Osteocyte (in vitro differentiated cells): ENCODE measurements at regions not wholly inside any gene's neighbourhood (a gene's known extent, or its start where the extent isn't known, plus 50 kb on each side); places are given as distances from the start of the nearest gene placed in this dataset.

Source experiments
- DNase-seq: peaks from one replicate; pipeline ENCODE4 v3.0.0; 2021; ENCODE audit warnings: mixed read lengths; ENCODE audit not compliant: unreplicated experiment; ENCODE audit errors: extremely low spot score
- H3K27ac Mint-ChIP-seq: one replicate; pipeline ENCODE4 v1.8.0; 2021; ENCODE audit warnings: mild to moderate bottlenecking, mixed read lengths; ENCODE audit not compliant: unreplicated experiment
- H3K27me3 Mint-ChIP-seq: one replicate; pipeline ENCODE4 v1.8.0; 2021; ENCODE audit warnings: mixed read lengths; ENCODE audit not compliant: unreplicated experiment
- H3K36me3 Mint-ChIP-seq: one replicate; pipeline ENCODE4 v1.8.0; 2021; ENCODE audit warnings: mixed read lengths; ENCODE audit not compliant: unreplicated experiment
- H3K4me1 Mint-ChIP-seq: one replicate; pipeline ENCODE4 v1.8.0; 2021; ENCODE audit warnings: mixed read lengths; ENCODE audit not compliant: unreplicated experiment
- H3K4me3 Mint-ChIP-seq: one replicate; pipeline ENCODE4 v1.8.0; 2021; ENCODE audit warnings: mild to moderate bottlenecking, moderate library complexity, mixed read lengths; ENCODE audit not compliant: unreplicated experiment
- H3K9me3 Mint-ChIP-seq: one replicate; pipeline ENCODE4 v1.8.0; 2021; ENCODE audit warnings: mixed read lengths; ENCODE audit not compliant: unreplicated experiment
- CTCF ChIP-seq: fragments of 200-600 bp; sonication (generic); IDR thresholded peaks from 2 replicates; pipeline ENCODE4 v1.5.0; 2021; ENCODE audit warnings: antibody characterized with exemption, mild to moderate bottlenecking, moderate library complexity

GRCh38 chr10:105356626-105357025 lies 715.5 kb downstream of the SORCS3 start:
- no peaks in the 10 kb centered on the region for H3K27me3 Mint-ChIP-seq
- DNase-seq: no peak
- H3K27ac Mint-ChIP-seq: no peak overlapping the region
- no peaks in the 10 kb centered on the region for H3K36me3 Mint-ChIP-seq
- TF ChIP-seq CTCF: no peak
- H3K4me3 Mint-ChIP-seq: no peak overlapping the region
- H3K9me3 Mint-ChIP-seq: peaks cover 21% of the 10 kb centered on the region
- H3K4me1 Mint-ChIP-seq: no peaks in the 10 kb centered on the region

GRCh38 chr10:105354010-105354409 lies 712.9 kb downstream of the SORCS3 start:
- no peaks in the 10 kb centered on the region for H3K4me1 Mint-ChIP-seq
- H3K9me3 Mint-ChIP-seq: peaks cover 22% of the 10 kb centered on the region
- H3K27me3 Mint-ChIP-seq: no peaks in the 10 kb centered on the region
- DNase-seq: no peak
- no peaks in the 10 kb centered on the region for H3K36me3 Mint-ChIP-seq
- H3K4me3 Mint-ChIP-seq: no peak overlapping the region
- H3K27ac Mint-ChIP-seq: no peak overlapping the region
- TF ChIP-seq CTCF: no peak

GRCh38 chr10:105352827-105353226 lies 711.7 kb downstream of the SORCS3 start:
- Mint-ChIP-seq H3K4me3 (no peak overlapping the region), H3K4me1 (no peaks in the 10 kb centered on the region), H3K36me3 (no peaks in the 10 kb centered on the region), H3K9me3 (peaks cover 22% of the 10 kb centered on the region), H3K27ac (no peak overlapping the region), H3K27me3 (no peaks in the 10 kb centered on the region)
- no peak for DNase-seq
- no peak for TF ChIP-seq CTCF

GRCh38 chr10:105352281-105352680 lies 711.2 kb downstream of the SORCS3 start:
- Mint-ChIP-seq H3K27me3 (no peaks in the 10 kb centered on the region), H3K4me1 (no peaks in the 10 kb centered on the region), H3K27ac (no peak overlapping the region), H3K36me3 (no peaks in the 10 kb centered on the region), H3K4me3 (no peak overlapping the region), H3K9me3 (peaks cover 22% of the 10 kb centered on the region)
- DNase-seq: no peak
- TF ChIP-seq CTCF: no peak

- H3K4me1 Mint-ChIP-seq: no peaks in the 10 kb centered on the region
- no peak for DNase-seq
These were observed 710.1 kb downstream of the SORCS3 start for GRCh38 chr10:105351187-105351586.

More at GRCh38 chr10:105351187-105351586, 710.1 kb downstream of the SORCS3 start:
- Mint-ChIP-seq H3K27me3 (no peaks in the 10 kb centered on the region), H3K4me3 (no peak overlapping the region), H3K9me3 (peaks cover 28% of the 10 kb centered on the region), H3K36me3 (no peaks in the 10 kb centered on the region), H3K27ac (no peak overlapping the region)
- no peak for TF ChIP-seq CTCF
